ENCODE measurements at regions not wholly inside any gene's neighbourhood (a gene's known extent, or its start where the extent isn't known, plus 50 kb on each side); places are given as distances from the start of the nearest gene placed in this dataset.

GRCh38 chr13:47463726-47464125 lies 537.3 kb downstream of the SUCLA2 start:
- ATAC-seq (replicated peaks in 6 of 8): peak in 1 of 8 experiments; percentile 59
- in situ Hi-C loops (cut with MboI; ENCODE audit: low pct_unique_long_range_greater_than_20kb in 2 of 9, low sequenced_read_pairs in 9 of 9, unreplicated experiment in 9 of 9): no loop called here
- no peaks in the 10 kb centered on the region for H3K4me1 ChIP-seq (replicated peaks in 1 of 2)
- no peak overlapping the region for H3K4me3 ChIP-seq
- 40 to 100% (median 84%) methylated on average over 1 to 4 of the region's 6 CpGs; no CpG with 5 or more reads in 7 of the 10 experiments for WGBS, 10 experiments
- no peak overlapping the region for H3K27ac ChIP-seq

GRCh38 chr13:47463002-47463401 lies 538.1 kb downstream of the SUCLA2 start:
- Histone ChIP-seq H3K4me1 (replicated peaks in 1 of 2) (no peaks in the 10 kb centered on the region), H3K27ac (no peak overlapping the region), H3K4me3 (no peak overlapping the region)
- 67 to 100% (median 85%) methylated on average over 1 to 2 of the region's 2 CpGs; no CpG with 5 or more reads in 4 of the 10 experiments for WGBS, 10 experiments
- ATAC-seq (replicated peaks in 6 of 8): no peak
- in situ Hi-C loops (cut with MboI; ENCODE audit: low pct_unique_long_range_greater_than_20kb in 2 of 9, low sequenced_read_pairs in 9 of 9, unreplicated experiment in 9 of 9): no loop called here

GRCh38 chr13:47461816-47462215 lies 539.3 kb downstream of the SUCLA2 start:
- in situ Hi-C loops (cut with MboI; ENCODE audit: low pct_unique_long_range_greater_than_20kb in 2 of 9, low sequenced_read_pairs in 9 of 9, unreplicated experiment in 9 of 9): no loop called here
- WGBS, 10 experiments: 50 to 100% (median 80%) methylated on average over 1 of the region's 1 CpG; no CpG with 5 or more reads in 3 of the 10 experiments
- Histone ChIP-seq H3K4me3 (no peak overlapping the region), H3K4me1 (replicated peaks in 1 of 2) (no peaks in the 10 kb centered on the region), H3K27ac (no peak overlapping the region)
- ATAC-seq (replicated peaks in 6 of 8): no peak

- in situ Hi-C loops (cut with MboI; ENCODE audit: low pct_unique_long_range_greater_than_20kb in 2 of 9, low sequenced_read_pairs in 9 of 9, unreplicated experiment in 9 of 9): no loop called here
- no peak for ATAC-seq (replicated peaks in 6 of 8)
- no peaks in the 10 kb centered on the region for H3K4me1 ChIP-seq (replicated peaks in 1 of 2)
- 0 to 40% (median 31%) methylated on average over 1 to 2 of the region's 2 CpGs; no CpG with 5 or more reads in 3 of the 10 experiments for WGBS, 10 experiments
- no peak overlapping the region for H3K4me3 ChIP-seq
- H3K27ac ChIP-seq: no peak overlapping the region
Observed at GRCh38 chr13:47459512-47459911, 541.6 kb downstream of the SUCLA2 start.

GRCh38 chr13:47457626-47458025 lies 543.4 kb downstream of the SUCLA2 start:
- H3K4me1 ChIP-seq (replicated peaks in 1 of 2): no peaks in the 10 kb centered on the region
- in situ Hi-C loops (cut with MboI; ENCODE audit: low pct_unique_long_range_greater_than_20kb in 2 of 9, low sequenced_read_pairs in 9 of 9, unreplicated experiment in 9 of 9): no loop called here
- no peak overlapping the region for H3K27ac ChIP-seq
- H3K4me3 ChIP-seq: no peak overlapping the region
- no peak for ATAC-seq (replicated peaks in 6 of 8)

GRCh38 chr13:47455626-47456025 lies 545.4 kb downstream of the SUCLA2 start:
- no peak for ATAC-seq (replicated peaks in 6 of 8)
- no peak overlapping the region for H3K4me3 ChIP-seq

GRCh38 chr13:47454986-47455385 lies 546.1 kb downstream of the SUCLA2 start:
- Histone ChIP-seq H3K4me3 (no peak overlapping the region), H3K4me1 (replicated peaks in 1 of 2) (no peaks in the 10 kb centered on the region), H3K27ac (no peak overlapping the region)
- WGBS, 10 experiments: 10 to 71% (median 53%) methylated on average over 1 to 3 of the region's 3 CpGs
- in situ Hi-C loops (cut with MboI; ENCODE audit: low pct_unique_long_range_greater_than_20kb in 2 of 9, low sequenced_read_pairs in 9 of 9, unreplicated experiment in 9 of 9): no loop called here
- no peak for ATAC-seq (replicated peaks in 6 of 8)

More at GRCh38 chr13:47455626-47456025, 545.4 kb downstream of the SUCLA2 start:
- H3K27ac ChIP-seq: no peak overlapping the region
- in situ Hi-C loops (cut with MboI; ENCODE audit: low pct_unique_long_range_greater_than_20kb in 2 of 9, low sequenced_read_pairs in 9 of 9, unreplicated experiment in 9 of 9): no loop called here
- H3K4me1 ChIP-seq (replicated peaks in 1 of 2): no peaks in the 10 kb centered on the region

- Histone ChIP-seq H3K27ac (no peak overlapping the region), H3K4me3 (no peak overlapping the region), H3K4me1 (replicated peaks in 1 of 2) (no peaks in the 10 kb centered on the region)
- in situ Hi-C loops (cut with MboI; ENCODE audit: low pct_unique_long_range_greater_than_20kb in 2 of 9, low sequenced_read_pairs in 9 of 9, unreplicated experiment in 9 of 9): no loop called here
- 4 to 93% (median 65%) methylated on average over 1 to 2 of the region's 2 CpGs; no CpG with 5 or more reads in 1 of the 10 experiments for WGBS, 10 experiments
- ATAC-seq (replicated peaks in 6 of 8): no peak
Observed at GRCh38 chr13:47437406-47437805, 540.6 kb upstream of the HTR2A start.

- in situ Hi-C loops (cut with MboI; ENCODE audit: low pct_unique_long_range_greater_than_20kb in 2 of 9, low sequenced_read_pairs in 9 of 9, unreplicated experiment in 9 of 9): no loop called here
- Histone ChIP-seq H3K4me1 (replicated peaks in 1 of 2) (no peaks in the 10 kb centered on the region), H3K4me3 (no peak overlapping the region), H3K27ac (no peak overlapping the region)
- WGBS, 10 experiments: 0 to 100% (median 43%) methylated on average over 1 of the region's 2 CpGs; no CpG with 5 or more reads in 4 of the 10 experiments
- no peak for ATAC-seq (replicated peaks in 6 of 8)
Observed at GRCh38 chr13:47433461-47434005, 536.7 kb upstream of the HTR2A start.

GRCh38 chr13:47426126-47426849 lies 529.4 kb upstream of the HTR2A start:
- in situ Hi-C loops (cut with MboI; ENCODE audit: low pct_unique_long_range_greater_than_20kb in 2 of 9, low sequenced_read_pairs in 9 of 9, unreplicated experiment in 9 of 9): no loop called here
- WGBS, 10 experiments: 0 to 100% (median 76%) methylated on average over 1 to 3 of the region's 3 CpGs; no CpG with 5 or more reads in 2 of the 10 experiments
- H3K4me3 ChIP-seq: no peak overlapping the region
- H3K27ac ChIP-seq: no peak overlapping the region
- peak in 3 of 8 experiments; percentile 20 to 85 (median 57) for ATAC-seq (replicated peaks in 6 of 8)
- no peaks in the 10 kb centered on the region for H3K4me1 ChIP-seq (replicated peaks in 1 of 2)

- peaks cover 0 to 4% of the 10 kb centered on the region in 2 donors for H3K4me1 ChIP-seq (replicated peaks in 1 of 2)
- no peak overlapping the region for H3K4me3 ChIP-seq
- no peak overlapping the region for H3K27ac ChIP-seq
- WGBS, 10 experiments: 0 to 100% (median 43%) methylated on average over 1 of the region's 1 CpG; no CpG with 5 or more reads in 5 of the 10 experiments
- in situ Hi-C loops (cut with MboI; ENCODE audit: low pct_unique_long_range_greater_than_20kb in 2 of 9, low sequenced_read_pairs in 9 of 9, unreplicated experiment in 9 of 9): no loop called here
- ATAC-seq (replicated peaks in 6 of 8): no peak
Observed at GRCh38 chr13:47421525-47421924, 524.7 kb upstream of the HTR2A start.

- 60 to 100% (median 100%) methylated on average over 1 of the region's 1 CpG; no CpG with 5 or more reads in 5 of the 10 experiments for WGBS, 10 experiments
- no peak overlapping the region for H3K27ac ChIP-seq
- H3K4me3 ChIP-seq: no peak overlapping the region
- ATAC-seq (replicated peaks in 6 of 8): peak in 5 of 8 experiments; percentile 52 to 93 (median 71)
- in situ Hi-C loops (cut with MboI; ENCODE audit: low pct_unique_long_range_greater_than_20kb in 2 of 9, low sequenced_read_pairs in 9 of 9, unreplicated experiment in 9 of 9): no loop called here
- H3K4me1 ChIP-seq (replicated peaks in 1 of 2): peaks cover 0 to 4% of the 10 kb centered on the region in 2 donors
Observed at GRCh38 chr13:47420568-47420967, 523.7 kb upstream of the HTR2A start.

GRCh38 chr13:47420020-47420419 lies 523.2 kb upstream of the HTR2A start:
- no peak overlapping the region for H3K27ac ChIP-seq
- peak in 1 of 8 experiments; percentile 25 for ATAC-seq (replicated peaks in 6 of 8)
- peaks cover 0 to 4% of the 10 kb centered on the region in 2 donors for H3K4me1 ChIP-seq (replicated peaks in 1 of 2)
- H3K4me3 ChIP-seq: no peak overlapping the region
- WGBS, 10 experiments: 0 to 55% (median 33%) methylated on average over 1 of the region's 1 CpG; no CpG with 5 or more reads in 5 of the 10 experiments
- in situ Hi-C loops (cut with MboI; ENCODE audit: low pct_unique_long_range_greater_than_20kb in 2 of 9, low sequenced_read_pairs in 9 of 9, unreplicated experiment in 9 of 9): no loop called here

Measured in motor neuron (in vitro differentiated cells).